Neural crest cell (in vitro differentiated cells): ENCODE measurements at regions not wholly inside any gene's neighbourhood (a gene's known extent, or its start where the extent isn't known, plus 50 kb on each side); places are given as distances from the start of the nearest gene placed in this dataset.

Source experiments
- DNase-seq: peaks from one replicate; pipeline ENCODE4 v3.0.0; 2021; ENCODE audit warnings: low read depth, mixed read lengths, low spot score
- H3K27ac Mint-ChIP-seq: one replicate; pipeline ENCODE4 v1.8.0; 2021; ENCODE audit warnings: mild to moderate bottlenecking, mixed read lengths; ENCODE audit not compliant: unreplicated experiment
- H3K27me3 Mint-ChIP-seq: 2 replicates; pipeline ENCODE4 v1.8.0; 2021; ENCODE audit warnings: low read depth, mild to moderate bottlenecking, mixed read lengths
- H3K36me3 Mint-ChIP-seq: 2 replicates; pipeline ENCODE4 v1.8.0; 2021; ENCODE audit warnings: low read depth, mild to moderate bottlenecking, mixed read lengths
- H3K4me1 Mint-ChIP-seq: 2 replicates; pipeline ENCODE4 v1.8.0; 2021; ENCODE audit warnings: mixed read lengths
- H3K4me3 Mint-ChIP-seq: one replicate; pipeline ENCODE4 v1.8.0; 2021; ENCODE audit warnings: mild to moderate bottlenecking, mixed read lengths
- H3K9me3 Mint-ChIP-seq: 2 replicates; pipeline ENCODE4 v1.8.0; 2021; ENCODE audit warnings: mixed read lengths
- CTCF ChIP-seq: fragments of 200-600 bp; sonication (generic); conservative IDR thresholded peaks from 2 replicates; pipeline ENCODE4 v1.5.0; 2021; ENCODE audit warnings: antibody characterized with exemption, mild to moderate bottlenecking

GRCh38 chr10:43861966-43862751 is 213.5 kb upstream of the ZNF32 start:
- Mint-ChIP-seq H3K27ac (no peak overlapping the region), H3K36me3 (no peaks in the 10 kb centered on the region), H3K4me1 (no peaks in the 10 kb centered on the region), H3K9me3 (no peaks in the 10 kb centered on the region), H3K27me3 (no peaks in the 10 kb centered on the region), H3K4me3 (no peak overlapping the region)
- DNase-seq, result no peak
- no peak for TF ChIP-seq CTCF

DNA sequence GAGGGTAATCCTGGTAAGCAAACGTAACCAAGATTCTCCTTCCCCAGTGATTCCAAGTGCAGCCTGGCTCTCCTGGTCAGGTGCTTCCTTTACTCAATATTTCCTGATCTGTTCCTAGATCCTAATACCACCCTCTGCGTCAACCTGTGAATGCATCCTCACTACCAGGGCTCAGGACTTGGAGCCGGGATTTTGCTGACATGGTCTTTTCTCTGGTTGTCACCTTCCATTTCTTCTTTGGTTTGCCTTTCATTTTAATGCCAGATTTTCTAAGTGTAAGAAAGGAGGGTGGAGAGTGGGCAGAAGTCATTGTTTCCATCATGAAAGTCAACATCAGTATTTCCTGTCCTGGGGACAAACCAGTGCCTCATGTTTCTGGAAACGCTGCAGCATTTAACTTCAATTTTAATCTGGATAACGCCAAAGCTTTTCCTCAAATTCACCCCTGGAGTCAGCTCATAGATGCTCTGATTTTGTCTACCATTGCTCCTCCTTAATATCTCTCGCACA is 210.4 kb upstream of the ZNF32 start:
- no peak for DNase-seq
- TF ChIP-seq CTCF, result no peak
- no peaks in the 10 kb centered on the region for H3K9me3 Mint-ChIP-seq
- peaks cover 2% of the 10 kb centered on the region for H3K4me1 Mint-ChIP-seq
- H3K36me3 Mint-ChIP-seq, result no peaks in the 10 kb centered on the region
- H3K27ac Mint-ChIP-seq, result no peak overlapping the region
- H3K27me3 Mint-ChIP-seq, result no peaks in the 10 kb centered on the region
- H3K4me3 Mint-ChIP-seq, result no peak overlapping the region

DNA sequence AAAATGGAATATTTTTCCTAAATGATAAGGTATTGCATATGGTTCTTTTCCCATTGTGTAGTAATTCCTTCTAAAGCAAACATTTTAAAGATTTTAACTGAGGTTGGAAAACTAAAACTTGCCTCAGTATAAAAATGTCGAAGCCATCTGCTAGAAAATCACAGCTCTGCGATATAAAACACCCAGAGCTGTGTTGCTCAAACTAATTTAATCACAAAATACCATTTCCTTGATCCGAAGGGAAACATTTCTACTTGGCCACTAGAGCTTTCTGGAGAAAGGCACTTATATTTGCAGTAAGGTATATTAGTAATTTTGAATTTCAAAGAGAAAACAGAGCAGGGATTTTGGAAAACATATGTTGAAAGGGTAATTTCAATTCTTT is 209.2 kb upstream of the ZNF32 start:
- Mint-ChIP-seq H3K4me1 (peaks cover 13% of the 10 kb centered on the region), H3K27ac (no peak overlapping the region), H3K36me3 (no peaks in the 10 kb centered on the region), H3K9me3 (peaks cover 2% of the 10 kb centered on the region), H3K4me3 (no peak overlapping the region), H3K27me3 (no peaks in the 10 kb centered on the region)
- TF ChIP-seq CTCF, result no peak
- no peak for DNase-seq

DNA sequence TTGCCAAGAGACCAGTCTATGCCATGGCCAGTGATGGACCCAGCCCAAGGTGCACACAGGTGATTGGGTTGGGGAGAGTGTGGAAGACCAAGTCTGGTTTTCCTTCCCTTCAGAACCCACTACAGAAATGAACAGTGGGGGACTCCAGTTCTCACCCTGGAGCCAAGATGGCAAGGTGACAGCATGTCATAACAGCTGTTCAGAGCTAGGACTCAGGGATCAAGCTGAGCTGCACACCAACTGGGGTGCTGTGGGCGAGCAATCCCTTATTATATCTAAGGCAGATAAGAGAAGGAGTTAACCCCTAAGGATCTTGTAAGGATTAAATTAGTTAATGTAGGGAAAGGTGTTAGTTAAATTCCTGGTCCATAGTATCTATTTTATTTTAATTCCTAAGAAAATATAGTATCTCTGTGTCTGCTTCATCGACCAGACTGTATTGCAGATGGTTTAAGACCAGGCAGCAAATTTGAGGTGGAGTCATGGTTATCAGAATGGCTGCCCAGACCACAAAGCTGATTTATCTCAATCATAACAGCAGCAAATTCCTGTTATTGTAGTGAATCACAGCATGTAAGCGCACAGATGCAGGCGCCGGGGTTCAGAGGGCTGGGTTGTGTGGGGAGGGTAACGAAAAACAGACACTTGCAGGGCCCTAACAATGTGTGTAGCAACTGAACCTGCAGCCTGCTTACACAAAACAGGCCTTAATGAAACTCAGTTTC is 208.7 kb upstream of the ZNF32 start:
- H3K4me3 Mint-ChIP-seq, result no peak overlapping the region
- H3K4me1 Mint-ChIP-seq, result peaks cover 19% of the 10 kb centered on the region
- DNase-seq, result no peak
- H3K27ac Mint-ChIP-seq, result no peak overlapping the region
- TF ChIP-seq CTCF, result no peak
- H3K36me3 Mint-ChIP-seq, result no peaks in the 10 kb centered on the region
- H3K9me3 Mint-ChIP-seq, result peaks cover 4% of the 10 kb centered on the region
- H3K27me3 Mint-ChIP-seq, result no peaks in the 10 kb centered on the region

DNA sequence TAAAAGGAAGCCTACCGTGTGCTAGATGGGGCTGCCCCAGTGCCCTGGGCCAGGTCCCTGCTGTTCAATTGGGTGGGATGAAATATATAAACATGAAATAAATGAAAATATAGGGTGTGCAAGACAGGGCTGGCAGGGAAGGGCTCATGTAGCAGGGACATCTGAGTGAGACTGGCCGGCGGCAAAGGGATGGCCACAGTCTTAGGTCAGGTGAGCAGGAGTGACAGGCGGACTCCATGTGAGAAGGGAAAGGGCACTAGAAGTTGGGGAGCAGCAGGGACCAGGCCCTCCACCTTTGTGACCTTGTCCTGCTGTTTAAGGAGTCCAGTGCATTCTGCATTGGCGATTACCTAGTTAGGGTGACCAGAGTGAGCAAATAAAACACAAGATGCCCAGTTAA is 207.6 kb upstream of the ZNF32 start:
- H3K9me3 Mint-ChIP-seq, result peaks cover 5% of the 10 kb centered on the region
- no peak for TF ChIP-seq CTCF
- H3K27ac Mint-ChIP-seq, result no peak overlapping the region
- H3K36me3 Mint-ChIP-seq, result no peaks in the 10 kb centered on the region
- H3K4me1 Mint-ChIP-seq, result peaks cover 20% of the 10 kb centered on the region
- no peaks in the 10 kb centered on the region for H3K27me3 Mint-ChIP-seq
- no peak for DNase-seq
- no peak overlapping the region for H3K4me3 Mint-ChIP-seq
